MM.1S (cell line): ENCODE measurements at regions not wholly inside any gene's neighbourhood (a gene's known extent, or its start where the extent isn't known, plus 50 kb on each side); places are given as distances from the start of the nearest gene placed in this dataset.
"Not testable (repeated sequence)": the region's sequence is repeated elsewhere in the genome, so short reads cannot be mapped to it uniquely, and the experiment has no call there.

Source experiments
- CTCF ChIP-seq: fragments of 300-600 bp; sonication (generic); IDR thresholded peaks from 2 replicates; pipeline ENCODE4 v1.5.1; 2016; ENCODE audit warnings: antibody characterized with exemption, low read length, mixed read lengths
- EZH2phosphoT487 ChIP-seq: fragments of 300-600 bp; sonication (generic); IDR thresholded peaks from 2 replicates; pipeline ENCODE4 v1.6.1; 2018; ENCODE audit warnings: antibody characterized with exemption, low read length

- not testable (repeated sequence) for TF ChIP-seq CTCF, EZH2phosphoT487
These were observed 220.6 kb downstream of the TMEM121 start for GRCh38 chr14:105746800-105747502.
